ELF-1 (cell line): ENCODE measurements at regions not wholly inside any gene's neighbourhood (a gene's known extent, or its start where the extent isn't known, plus 50 kb on each side); places are given as distances from the start of the nearest gene placed in this dataset.
"Not testable (repeated sequence)": the region's sequence is repeated elsewhere in the genome, so short reads cannot be mapped to it uniquely, and the experiment has no call there.

Experiments
- DNase-seq: peaks from one replicate; pipeline ENCODE4 v3.0.0-alpha.2; 2016; ENCODE audit warnings: low read depth, low spot score

DNA sequence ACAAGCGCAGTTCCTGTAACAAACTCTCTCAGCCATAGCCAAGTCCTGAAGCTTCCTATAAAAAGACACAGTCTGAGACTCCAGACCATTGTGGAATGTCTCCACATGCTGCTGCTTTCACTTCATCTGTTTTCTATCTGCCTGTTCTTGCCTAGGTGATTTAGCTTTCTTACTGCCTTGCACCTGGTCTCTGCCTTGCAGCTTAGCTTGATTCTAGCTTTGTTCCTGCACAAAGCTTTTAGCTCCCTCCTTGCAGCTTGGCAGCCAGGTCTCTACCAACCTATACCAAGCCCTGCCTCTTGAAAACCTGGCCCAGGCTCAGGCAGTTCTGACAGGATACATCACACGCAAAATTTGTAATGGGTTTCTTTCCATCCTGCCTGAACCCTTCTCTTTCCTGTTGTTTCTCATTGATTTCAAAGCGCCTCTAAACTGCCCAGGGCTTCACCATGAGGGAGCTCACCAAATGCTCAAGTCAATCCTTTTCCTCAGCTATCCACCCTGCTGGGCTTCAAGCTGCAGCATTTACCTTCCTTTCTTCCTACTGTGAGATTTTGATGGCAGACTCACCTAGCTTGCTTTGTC, 941.3 kb upstream of the NXPH2 start:
- peak; percentile 55 for DNase-seq

DNA sequence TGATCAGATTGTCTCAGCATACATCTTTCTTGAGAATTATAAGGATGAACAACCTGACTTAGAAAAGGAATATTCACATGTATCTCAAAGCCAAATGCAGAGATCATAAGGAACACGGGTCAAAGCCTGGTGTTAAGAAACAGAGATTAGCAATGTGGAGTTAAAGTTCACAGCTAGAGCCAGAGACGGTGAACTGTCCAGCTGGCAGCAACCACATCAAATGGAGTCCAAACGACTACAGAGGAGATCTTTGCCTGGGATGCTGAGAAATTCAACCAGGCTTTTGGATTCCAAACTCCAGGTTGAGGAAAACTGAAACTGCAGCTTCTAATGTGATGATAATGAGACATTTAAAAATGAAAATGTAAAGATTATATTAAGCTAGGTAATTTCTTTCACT, 939.9 kb upstream of the NXPH2 start:
- no peak for DNase-seq

DNA sequence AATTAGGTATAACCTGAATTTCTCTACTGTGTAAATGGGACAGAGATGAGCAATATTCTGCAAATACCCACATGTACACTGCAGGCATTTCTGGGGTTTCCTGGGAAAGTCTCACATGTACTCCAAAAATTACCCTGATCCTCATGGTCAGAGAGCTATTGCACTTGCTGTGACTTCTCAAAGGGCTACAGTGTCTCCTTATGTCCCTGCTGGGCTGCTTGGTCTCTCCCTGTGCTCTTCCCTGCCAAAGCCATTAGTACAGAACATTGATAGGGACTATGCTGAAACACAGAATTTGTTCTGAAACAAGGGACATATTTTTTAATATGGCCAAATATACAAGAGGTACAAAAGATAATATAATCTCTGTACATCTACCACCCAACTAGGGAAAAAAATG, 924.4 kb upstream of the NXPH2 start:
- DNase-seq, result no peak

DNA sequence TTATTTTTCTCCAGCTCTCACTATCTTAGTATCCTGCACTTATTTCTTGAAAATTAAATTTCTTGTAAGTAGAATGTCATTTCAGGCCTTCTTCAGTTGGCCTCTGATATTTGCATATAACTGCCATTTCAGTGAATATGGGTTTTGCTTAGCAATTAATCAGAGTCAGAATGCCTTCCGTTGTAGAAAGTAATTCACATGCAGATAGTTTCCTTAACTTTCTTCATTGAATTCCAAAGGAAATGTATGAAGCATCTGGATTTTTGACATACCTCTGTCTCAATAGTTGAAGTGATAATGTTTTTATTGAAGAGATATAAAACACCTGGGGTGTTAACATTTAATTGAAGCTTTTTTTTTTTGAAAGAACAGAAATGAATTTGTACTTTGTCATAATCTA, 914.1 kb upstream of the NXPH2 start:
- DNase-seq, result no peak

- no peak for DNase-seq
Observed at GRCh38 chr2:139686205-139686604, 906.0 kb upstream of the NXPH2 start.

GRCh38 chr2:139685090-139685983, 905.1 kb upstream of the NXPH2 start:
- no peak for DNase-seq

DNA sequence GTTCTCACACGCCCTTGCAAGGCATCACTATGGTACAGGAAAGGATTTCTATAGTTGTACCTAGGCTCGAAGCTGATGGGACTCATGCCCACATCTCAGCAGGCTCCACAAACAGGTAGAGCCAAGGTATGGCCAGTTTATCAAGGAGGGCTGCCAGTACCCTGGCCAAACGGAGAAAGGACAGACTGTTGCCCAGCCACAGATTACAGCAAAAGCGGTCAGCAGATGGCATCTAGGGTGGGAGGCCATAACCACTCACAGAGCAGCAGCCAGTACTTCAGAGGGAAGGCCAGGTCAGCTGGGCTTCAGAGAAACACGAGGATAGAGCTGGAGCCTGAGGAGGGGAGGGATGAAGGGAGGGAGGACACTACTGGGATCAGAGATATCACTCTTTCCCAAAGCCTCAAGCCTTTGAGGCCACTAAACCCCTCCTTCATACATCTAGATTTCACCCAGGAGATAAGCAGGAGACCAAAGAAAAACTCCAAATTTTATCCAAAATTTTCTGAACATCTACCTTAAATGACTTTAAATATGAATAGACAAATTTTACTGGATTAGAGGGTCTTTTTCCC, 904.2 kb upstream of the NXPH2 start:
- peak; percentile 8 for DNase-seq

- no peak for DNase-seq
Observed at GRCh38 chr2:139674577-139674976, 894.4 kb upstream of the NXPH2 start.

DNA sequence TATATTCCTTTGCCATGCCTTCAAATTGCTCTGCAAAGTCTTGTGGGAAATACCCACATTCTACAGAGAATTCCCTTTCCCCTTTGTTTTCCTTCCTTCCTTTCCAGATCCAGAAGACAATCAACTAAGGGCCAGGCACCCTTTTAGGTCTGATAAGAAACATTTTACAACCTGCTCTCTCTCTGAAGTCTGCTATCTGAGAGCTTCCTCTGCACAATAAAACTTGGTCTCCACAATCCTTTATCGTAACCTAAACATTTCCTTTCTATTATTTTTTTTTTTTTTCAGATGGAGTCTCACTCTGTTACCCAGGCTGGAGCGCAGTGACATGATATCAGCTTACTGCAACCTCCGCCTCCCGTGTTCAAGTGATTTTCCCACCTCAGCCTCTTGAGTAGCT, 893.3 kb upstream of the NXPH2 start:
- DNase-seq, result not testable (repeated sequence)

- DNase-seq, result no peak
Observed at GRCh38 chr2:139669675-139670074, 889.5 kb upstream of the NXPH2 start.

DNA sequence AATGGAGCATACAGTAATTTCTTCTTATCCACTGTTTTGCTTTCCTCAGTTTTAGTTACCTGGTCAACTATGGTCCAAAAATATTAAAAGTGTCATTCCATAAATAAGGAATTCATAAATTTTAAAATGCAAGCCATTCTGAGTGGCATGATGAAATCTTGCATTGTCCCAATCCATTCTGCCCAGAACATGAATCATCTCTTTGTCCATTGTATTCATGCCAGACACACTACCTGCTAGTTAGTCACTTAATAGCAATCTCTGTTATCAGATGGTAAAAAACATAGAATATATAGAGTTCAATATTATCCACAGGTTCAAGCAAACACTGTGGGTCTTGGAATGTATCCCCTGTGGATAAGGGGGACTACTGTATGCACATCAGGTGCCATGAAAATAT, 872.2 kb upstream of the NXPH2 start:
- no peak for DNase-seq

- peak; percentile 13 for DNase-seq
Observed at GRCh38 chr2:139645617-139646016, 865.4 kb upstream of the NXPH2 start.

- no peak for DNase-seq
Observed at GRCh38 chr2:139643139-139643538, 862.9 kb upstream of the NXPH2 start.

GRCh38 chr2:139631966-139632365, 851.8 kb upstream of the NXPH2 start:
- no peak for DNase-seq

DNA sequence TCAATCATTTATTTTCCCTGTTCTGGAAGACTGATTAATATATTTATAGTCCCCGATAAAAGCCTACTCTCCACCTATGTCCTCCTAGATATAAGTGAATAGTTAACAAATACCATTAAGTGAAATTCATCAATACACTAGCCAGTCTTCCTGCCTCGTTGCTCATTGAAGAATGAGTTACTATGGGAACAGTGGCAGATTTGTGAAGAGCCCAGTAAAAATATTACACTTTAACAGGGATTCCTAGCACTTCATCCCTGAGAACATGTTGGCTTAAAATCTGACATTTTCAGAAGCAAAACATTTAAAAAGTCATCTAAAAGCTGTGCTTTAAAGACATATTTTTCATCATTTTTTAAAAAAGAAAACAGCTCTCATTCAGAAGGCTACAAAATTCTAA, 848.7 kb upstream of the NXPH2 start:
- DNase-seq, result no peak

DNA sequence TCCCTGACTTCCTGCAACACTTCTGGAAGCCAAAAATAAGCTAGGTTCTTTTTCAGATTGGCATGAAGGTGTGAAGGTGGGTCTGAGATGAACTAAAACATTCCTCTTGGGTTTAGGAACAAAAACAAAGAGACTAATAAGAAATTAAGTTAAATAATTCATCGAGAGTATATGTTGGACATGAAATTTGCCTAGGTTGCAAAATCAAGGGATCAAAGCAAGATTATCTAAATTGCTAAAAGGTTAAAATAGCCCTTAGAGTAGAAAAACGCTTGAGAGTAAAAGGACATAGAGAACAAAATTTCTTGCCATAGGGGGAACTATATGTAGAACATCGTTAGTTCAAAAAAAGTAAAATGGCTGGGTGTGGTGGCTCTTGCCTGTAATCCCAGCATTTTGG, 845.9 kb upstream of the NXPH2 start:
- no peak for DNase-seq

- no peak for DNase-seq
Observed at GRCh38 chr2:139622691-139623090, 842.5 kb upstream of the NXPH2 start.

GRCh38 chr2:139617747-139618146, 837.6 kb upstream of the NXPH2 start:
- DNase-seq, result no peak

- DNase-seq, result no peak
Observed at GRCh38 chr2:139613264-139613663, 833.1 kb upstream of the NXPH2 start.

DNA sequence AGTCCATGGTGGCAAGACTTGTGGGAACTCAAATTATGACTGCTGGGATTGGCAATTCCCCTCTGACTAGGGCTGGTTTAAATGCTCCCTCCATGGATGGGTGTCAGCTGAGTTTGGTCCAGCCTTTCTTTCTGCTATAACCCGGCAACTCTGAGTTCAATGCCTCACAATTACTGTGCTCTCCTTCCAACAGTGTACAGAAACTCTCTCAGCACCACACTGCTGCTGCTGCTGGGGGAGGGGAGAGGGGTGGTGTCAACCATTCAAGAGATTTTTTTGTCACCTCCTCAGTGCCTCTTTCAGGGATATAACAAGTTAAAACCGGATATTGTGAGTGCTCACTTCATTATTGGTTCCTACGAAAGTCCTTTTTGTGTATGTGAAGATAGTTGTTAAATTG, 830.3 kb upstream of the NXPH2 start:
- no peak for DNase-seq

GRCh38 chr2:139609109-139609508, 828.9 kb upstream of the NXPH2 start:
- no peak for DNase-seq

GRCh38 chr2:139605668-139606067, 825.5 kb upstream of the NXPH2 start:
- no peak for DNase-seq

GRCh38 chr2:139600166-139600565, 820.0 kb upstream of the NXPH2 start:
- no peak for DNase-seq
